HG02870 (cell line): ENCODE measurements at regions not wholly inside any gene's neighbourhood (a gene's known extent, or its start where the extent isn't known, plus 50 kb on each side); places are given as distances from the start of the nearest gene placed in this dataset.

ENCODE experiments used
- ATAC-seq: cut with Tn5 transposase; IDR thresholded peaks from one replicate; pipeline ENCODE4 v1.9.1; 2021; ENCODE audit warnings: mild to moderate bottlenecking, moderate library complexity; ENCODE audit not compliant: unreplicated experiment

- ATAC-seq = no peak
Observed at GRCh38 chr10:33524041-33524440, 189.6 kb upstream of the NRP1 start.

- ATAC-seq = no peak
Observed at GRCh38 chr10:33523236-33523792, 188.8 kb upstream of the NRP1 start.

- no peak for ATAC-seq
Observed at GRCh38 chr10:33521904-33522303, 187.4 kb upstream of the NRP1 start.

GRCh38 chr10:33521062-33521461 lies 186.6 kb upstream of the NRP1 start:
- ATAC-seq = no peak

- no peak for ATAC-seq
Observed at GRCh38 chr10:33520223-33520622, 185.8 kb upstream of the NRP1 start.

- no peak for ATAC-seq
Observed at GRCh38 chr10:33519130-33519860, 184.8 kb upstream of the NRP1 start.

GRCh38 chr10:33510206-33510605 lies 175.7 kb upstream of the NRP1 start:
- ATAC-seq = no peak

GRCh38 chr10:33509231-33509831 lies 174.9 kb upstream of the NRP1 start:
- peak; percentile 64 for ATAC-seq

GRCh38 chr10:33507662-33508425 lies 173.4 kb upstream of the NRP1 start:
- no peak for ATAC-seq

GRCh38 chr10:33506838-33507661 lies 172.6 kb upstream of the NRP1 start:
- ATAC-seq = peak; percentile 92

- no peak for ATAC-seq
Observed at GRCh38 chr10:33506391-33506790, 171.9 kb upstream of the NRP1 start.

- no peak for ATAC-seq
Observed at GRCh38 chr10:33501161-33501560, 166.7 kb upstream of the NRP1 start.

GRCh38 chr10:33498391-33498891 lies 164.0 kb upstream of the NRP1 start:
- no peak for ATAC-seq

- ATAC-seq = no peak
Observed at GRCh38 chr10:33497338-33497737, 162.9 kb upstream of the NRP1 start.

- no peak for ATAC-seq
Observed at GRCh38 chr10:33496096-33496495, 161.6 kb upstream of the NRP1 start.

- no peak for ATAC-seq
Observed at GRCh38 chr10:33494694-33495265, 160.3 kb upstream of the NRP1 start.

GRCh38 chr10:33493978-33494377 lies 159.5 kb upstream of the NRP1 start:
- no peak for ATAC-seq

- no peak for ATAC-seq
Observed at GRCh38 chr10:33493497-33493896, 159.0 kb upstream of the NRP1 start.

GRCh38 chr10:33492701-33493345 lies 158.4 kb upstream of the NRP1 start:
- ATAC-seq = no peak
